HEK293T (cell line): ENCODE measurements at regions not wholly inside any gene's neighbourhood (a gene's known extent, or its start where the extent isn't known, plus 50 kb on each side); places are given as distances from the start of the nearest gene placed in this dataset.
"Not testable (repeated sequence)": the region's sequence is repeated elsewhere in the genome, so short reads cannot be mapped to it uniquely, and the experiment has no call there.

ENCODE experiments used
- CTCF ChIA-PET: fragments of 350-600 bp; formaldehyde crosslinking; extraction: SDS; loops from one replicate; lab custom pipeline; 2021; ENCODE audit warnings: antibody characterized with exemption, inconsistent platforms; lab: Yijun Ruan, JAX
- POLR2A ChIA-PET: fragments of 350-600 bp; formaldehyde crosslinking; extraction: SDS; loops from one replicate; lab custom pipeline; 2020; ENCODE audit warnings: antibody characterized with exemption, inconsistent platforms; lab: Yijun Ruan, JAX
- DNase-seq: peaks from one replicate; pipeline ENCODE4 v3.0.0; 2012; ENCODE audit warnings: mixed read lengths; ENCODE audit errors: extremely low spot score
- ARNT ChIP-seq: fragments of 450-650 bp; IDR thresholded peaks from 2 replicates; pipeline ENCODE4 v1.6.1; 2017; ENCODE audit warnings: mild to moderate bottlenecking
- BHLHE40 ChIP-seq: fragments of 450-650 bp; IDR thresholded peaks from 2 replicates; pipeline ENCODE4 v1.6.1; 2016; ENCODE audit warnings: mild to moderate bottlenecking, moderate library complexity, borderline replicate concordance
- CTBP1 ChIP-seq: fragments of 450-650 bp; IDR thresholded peaks from 2 replicates; pipeline ENCODE4 v1.6.1; 2016; ENCODE audit warnings: borderline replicate concordance
- ELF4 ChIP-seq: fragments of 450-650 bp; IDR thresholded peaks from 2 replicates; pipeline ENCODE4 v1.6.1; 2017; ENCODE audit warnings: antibody characterized with exemption
- FOXA1 ChIP-seq: fragments of 450-650 bp; IDR thresholded peaks from 2 replicates; pipeline ENCODE4 v1.6.1; 2016; ENCODE audit warnings: mild to moderate bottlenecking
- FOXK2 ChIP-seq: fragments of 450-650 bp; IDR thresholded peaks from 2 replicates; pipeline ENCODE4 v1.6.1; 2016; ENCODE audit warnings: mild to moderate bottlenecking
- FOXM1 ChIP-seq: fragments of 450-650 bp; IDR thresholded peaks from 2 replicates; pipeline ENCODE4 v1.6.1; 2017; ENCODE audit warnings: mild to moderate bottlenecking, borderline replicate concordance
- HDGF ChIP-seq: fragments of 450-650 bp; IDR thresholded peaks from 2 replicates; pipeline ENCODE4 v1.6.1; 2017; ENCODE audit warnings: antibody characterized with exemption, borderline replicate concordance
- L3MBTL2 ChIP-seq: fragments of 450-650 bp; conservative IDR thresholded peaks from 2 replicates; pipeline ENCODE4 v1.6.1; 2016; ENCODE audit warnings: mild to moderate bottlenecking
- LEF1 ChIP-seq: fragments of 450-650 bp; IDR thresholded peaks from 2 replicates; pipeline ENCODE4 v1.6.1; 2017; ENCODE audit warnings: mild to moderate bottlenecking, borderline replicate concordance
- NFRKB ChIP-seq: fragments of 450-650 bp; IDR thresholded peaks from 2 replicates; pipeline ENCODE4 v1.6.1; 2016; ENCODE audit warnings: mild to moderate bottlenecking, moderate library complexity
- SP1 ChIP-seq: fragments of 450-650 bp; IDR thresholded peaks from 2 replicates; pipeline ENCODE4 v1.6.1; 2017
- SUZ12 ChIP-seq: fragments of 450-650 bp; IDR thresholded peaks from 2 replicates; pipeline ENCODE4 v1.6.1; 2016; ENCODE audit warnings: mild to moderate bottlenecking
- TARDBP ChIP-seq: fragments of 450-650 bp; IDR thresholded peaks from 2 replicates; pipeline ENCODE4 v1.6.1; 2016
- ZNF384 ChIP-seq: fragments of 450-650 bp; IDR thresholded peaks from 2 replicates; pipeline ENCODE4 v1.6.1; 2016
- TF ChIP-seq, protein P1 (sequence below): fragments of 450-650 bp; IDR thresholded peaks from 2 replicates; pipeline ENCODE4 v1.6.1; 2016

DNA sequence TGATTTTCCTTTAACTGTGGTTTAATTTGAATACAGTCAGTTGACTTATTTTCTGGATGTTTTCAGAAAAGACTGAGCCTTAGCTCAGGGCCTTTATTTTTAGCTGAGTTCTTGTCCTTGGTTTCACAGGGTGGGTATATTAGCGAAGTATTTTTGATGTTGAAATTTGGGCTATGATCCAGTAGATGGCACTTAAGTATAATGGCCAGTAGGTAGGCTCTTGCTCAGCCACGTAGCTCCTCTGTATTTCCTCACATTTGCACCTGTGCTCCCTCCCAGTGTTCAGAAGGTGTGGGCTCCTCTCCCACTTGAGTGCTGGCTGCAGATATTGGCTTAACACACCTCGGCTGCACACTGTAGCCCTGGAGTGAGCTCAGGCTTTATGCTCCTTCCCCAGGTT, 549.9 kb upstream of the AMOT start:
- TF ChIP-seq ZNF384 = no peak
- TF ChIP-seq L3MBTL2 = no peak
- TF ChIP-seq, protein P1, sequence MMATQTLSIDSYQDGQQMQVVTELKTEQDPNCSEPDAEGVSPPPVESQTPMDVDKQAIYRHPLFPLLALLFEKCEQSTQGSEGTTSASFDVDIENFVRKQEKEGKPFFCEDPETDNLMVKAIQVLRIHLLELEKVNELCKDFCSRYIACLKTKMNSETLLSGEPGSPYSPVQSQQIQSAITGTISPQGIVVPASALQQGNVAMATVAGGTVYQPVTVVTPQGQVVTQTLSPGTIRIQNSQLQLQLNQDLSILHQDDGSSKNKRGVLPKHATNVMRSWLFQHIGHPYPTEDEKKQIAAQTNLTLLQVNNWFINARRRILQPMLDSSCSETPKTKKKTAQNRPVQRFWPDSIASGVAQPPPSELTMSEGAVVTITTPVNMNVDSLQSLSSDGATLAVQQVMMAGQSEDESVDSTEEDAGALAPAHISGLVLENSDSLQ = no peak
- TF ChIP-seq TARDBP = no peak
- no peak for TF ChIP-seq LEF1
- TF ChIP-seq FOXK2 = no peak
- TF ChIP-seq ARNT = no peak
- no peak for TF ChIP-seq CTBP1
- no peak for TF ChIP-seq FOXM1
- TF ChIP-seq HDGF = no peak
- CTCF ChIA-PET = no interaction called here
- no peak for DNase-seq
- POLR2A ChIA-PET = no interaction called here

DNA sequence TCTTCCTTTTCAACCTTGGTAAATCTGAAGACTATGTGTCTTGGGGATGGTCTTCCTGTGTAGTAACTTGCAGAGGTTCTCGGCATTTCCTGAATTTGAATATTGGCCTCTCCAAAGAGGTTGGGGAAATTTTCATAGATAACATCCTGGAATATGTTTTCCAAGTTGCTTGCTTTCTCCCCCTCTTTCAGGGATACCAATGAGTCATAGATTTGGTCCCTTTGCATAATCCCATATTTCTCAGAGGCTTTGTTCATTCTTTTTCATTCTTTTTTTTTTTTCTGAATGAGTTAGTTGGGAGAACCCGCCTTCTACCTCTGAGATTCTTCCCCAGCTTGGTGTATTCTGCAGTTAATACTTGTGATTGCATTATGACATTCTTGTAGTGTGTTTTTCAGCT, 549.2 kb upstream of the AMOT start:
- DNase-seq = no peak
- POLR2A ChIA-PET = no interaction called here
- CTCF ChIA-PET = no interaction called here
- TF ChIP-seq SUZ12 (no peak), ARNT (no peak), FOXM1 (no peak), FOXA1 (no peak), LEF1 (no peak), ELF4 (no peak), L3MBTL2 (no peak), SP1 (no peak), FOXK2 (no peak), BHLHE40 (no peak), TARDBP (no peak), HDGF (no peak), CTBP1 (no peak), NFRKB (no peak), ZNF384 (no peak)
- TF ChIP-seq, protein P1 = no peak

DNA sequence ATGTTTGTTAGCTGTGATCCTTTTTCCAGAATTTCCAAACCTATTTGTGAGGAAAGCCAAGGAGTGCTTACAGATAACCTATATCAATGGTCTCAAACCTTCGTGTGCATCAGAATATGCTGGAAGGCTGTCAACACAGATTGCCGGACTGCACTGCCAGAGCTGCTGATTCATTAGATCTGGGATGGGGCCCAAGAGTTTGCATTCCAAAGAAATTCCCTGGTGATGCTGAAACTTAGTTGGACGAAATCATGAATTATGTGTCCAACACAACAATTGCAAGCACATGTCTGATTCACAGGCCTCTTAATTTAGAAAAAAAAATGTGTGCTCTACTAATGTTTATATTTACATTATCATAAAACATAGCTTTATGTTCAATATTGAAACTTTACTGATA, 544.0 kb upstream of the AMOT start:
- POLR2A ChIA-PET = no interaction called here
- CTCF ChIA-PET = no interaction called here
- TF ChIP-seq ZNF384 (no peak), BHLHE40 (no peak), LEF1 (no peak), FOXA1 (no peak), NFRKB (no peak), SP1 (no peak), L3MBTL2 (no peak), FOXK2 (no peak), FOXM1 (no peak), CTBP1 (no peak), ARNT (no peak), HDGF (no peak), ELF4 (no peak)
- TF ChIP-seq, protein P1 = no peak
- DNase-seq = no peak

DNA sequence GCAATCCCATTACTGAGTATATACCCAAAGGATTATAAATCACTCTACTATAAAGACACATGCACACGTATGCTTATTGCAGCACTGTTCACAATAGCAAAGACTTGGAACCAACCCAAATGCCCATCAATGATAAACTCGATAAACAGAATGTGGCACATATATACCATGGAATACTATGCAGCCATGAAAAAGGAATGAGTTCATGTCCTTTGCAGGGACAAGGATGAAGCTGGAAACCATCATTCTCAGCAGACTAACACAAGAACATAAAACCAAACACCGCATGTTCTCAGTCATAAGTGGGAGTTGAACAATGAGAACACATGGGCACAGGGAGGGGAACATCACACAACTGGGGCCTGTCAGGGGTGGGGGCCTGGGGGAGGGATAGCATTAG, 532.8 kb upstream of the AMOT start:
- DNase-seq, CTCF ChIA-PET: not testable (repeated sequence)

DNA sequence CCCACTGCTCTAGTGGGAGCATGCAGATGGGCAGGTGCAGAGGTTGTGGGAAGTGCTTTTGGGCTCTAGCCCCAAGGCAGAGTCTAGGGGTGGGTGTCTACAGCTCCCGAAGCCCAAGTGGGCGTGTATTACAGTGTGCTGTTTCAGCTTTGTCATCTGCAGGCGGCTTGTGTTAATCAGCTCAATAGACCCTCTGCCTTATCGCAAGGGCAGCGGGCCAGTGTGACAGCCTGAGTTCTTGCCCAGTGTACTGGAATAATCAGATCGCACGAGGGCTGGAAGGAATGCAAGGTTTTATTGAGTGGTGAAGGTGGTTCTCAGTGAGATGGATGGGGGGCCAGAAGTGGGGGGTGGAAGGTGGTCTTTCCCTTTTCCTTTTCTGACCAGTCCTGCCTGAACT, 529.4 kb upstream of the AMOT start:
- ChIA-PET CTCF (no interaction called here), POLR2A (no interaction called here)
- no peak for DNase-seq
- TF ChIP-seq BHLHE40 = no peak
- no peak for TF ChIP-seq ELF4
- TF ChIP-seq L3MBTL2 = no peak
- no peak for TF ChIP-seq ARNT
- no peak for TF ChIP-seq FOXK2
- TF ChIP-seq LEF1 = no peak
- no peak for TF ChIP-seq CTBP1
- no peak for TF ChIP-seq HDGF
- TF ChIP-seq TARDBP = no peak
- TF ChIP-seq ZNF384 = no peak
- TF ChIP-seq FOXM1 = no peak
- no peak for TF ChIP-seq SUZ12
- no peak for TF ChIP-seq FOXA1
- TF ChIP-seq NFRKB = no peak
- TF ChIP-seq, protein P1 = no peak
- TF ChIP-seq SP1 = no peak

More for the DNA sequence above, 532.8 kb upstream of the AMOT start:
- POLR2A ChIA-PET = not testable (repeated sequence)

DNA sequence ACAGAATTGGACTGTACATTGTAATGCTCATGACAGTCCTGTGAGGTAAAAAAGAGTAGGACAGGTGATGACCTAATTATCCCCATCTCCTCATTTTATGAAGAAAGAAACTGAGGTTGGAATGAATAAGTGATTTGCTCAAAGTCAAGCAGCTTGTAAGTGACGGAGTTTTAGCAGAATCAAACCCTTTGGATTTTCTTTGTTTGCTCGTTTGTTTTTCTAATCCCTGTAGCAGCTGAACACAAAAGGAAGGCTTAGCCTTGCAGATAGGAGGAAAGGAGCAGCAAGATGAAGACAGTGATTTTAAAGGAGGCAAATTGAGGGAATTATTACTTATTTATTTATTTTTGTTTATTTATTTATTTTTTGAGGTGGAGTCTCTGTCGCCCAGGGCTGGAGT, 528.4 kb upstream of the AMOT start:
- DNase-seq = no peak
- ChIA-PET CTCF (no interaction called here), POLR2A (no interaction called here)
- no peak for TF ChIP-seq ZNF384

DNA sequence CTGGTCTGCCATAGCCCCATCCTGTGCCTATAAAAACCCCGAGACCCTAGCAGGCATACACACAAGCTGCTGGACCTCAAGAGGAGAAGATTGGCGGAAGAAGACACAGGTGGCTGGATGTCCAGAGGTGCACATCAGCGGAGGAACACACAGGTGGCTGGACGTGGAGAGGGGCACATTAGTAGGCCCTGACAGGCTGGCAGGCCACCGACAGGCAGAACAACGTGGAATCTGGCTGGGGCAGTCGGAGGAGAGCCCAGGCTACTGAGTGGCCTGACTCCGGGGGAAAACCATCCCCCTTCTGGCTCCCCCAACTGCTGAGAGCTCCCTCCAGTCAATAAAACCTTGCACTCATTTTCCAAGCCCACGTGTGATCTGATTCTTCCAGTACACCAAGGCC, 512.5 kb upstream of the AMOT start:
- ChIA-PET POLR2A (no interaction called here), CTCF (no interaction called here)
- TF ChIP-seq ZNF384 (no peak), ELF4 (no peak), SP1 (no peak), SUZ12 (no peak), FOXM1 (no peak), NFRKB (no peak), HDGF (no peak), L3MBTL2 (no peak), FOXA1 (no peak), TARDBP (no peak), BHLHE40 (no peak), CTBP1 (no peak), FOXK2 (no peak)
- TF ChIP-seq, protein P1 = no peak
- no peak for DNase-seq
